ENCODE measurements at regions not wholly inside any gene's neighbourhood (a gene's known extent, or its start where the extent isn't known, plus 50 kb on each side); places are given as distances from the start of the nearest gene placed in this dataset.
"Not testable (repeated sequence)": the region's sequence is repeated elsewhere in the genome, so short reads cannot be mapped to it uniquely, and the experiment has no call there.

- peak; percentile 26 for DNase-seq (ENCODE audit: low read depth)
These were observed 67.0 kb downstream of the CHRNA1 start for GRCh38 chr2:174697255-174697654.

DNA sequence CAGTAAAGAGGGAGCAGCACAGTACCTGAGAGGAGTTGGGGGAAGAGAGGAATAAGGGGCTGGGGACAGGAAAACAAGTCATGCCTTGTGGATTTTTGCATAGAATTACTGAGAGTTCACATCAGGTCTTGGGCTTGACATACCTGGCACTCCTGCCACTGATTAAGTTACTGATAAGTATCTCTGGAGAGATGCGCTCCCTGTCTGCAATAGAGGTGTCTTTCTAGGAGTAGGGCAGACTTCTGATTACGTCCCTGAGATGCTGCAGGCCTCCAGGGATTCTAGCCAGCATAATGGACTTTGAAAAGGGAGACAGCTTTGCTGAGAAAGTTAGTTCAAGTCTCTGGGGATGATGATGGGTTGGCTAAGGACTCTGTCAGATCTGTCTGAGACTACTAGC is 69.4 kb downstream of the CHRNA1 start:
- DNase-seq (ENCODE audit: low read depth) = no peak

DNA sequence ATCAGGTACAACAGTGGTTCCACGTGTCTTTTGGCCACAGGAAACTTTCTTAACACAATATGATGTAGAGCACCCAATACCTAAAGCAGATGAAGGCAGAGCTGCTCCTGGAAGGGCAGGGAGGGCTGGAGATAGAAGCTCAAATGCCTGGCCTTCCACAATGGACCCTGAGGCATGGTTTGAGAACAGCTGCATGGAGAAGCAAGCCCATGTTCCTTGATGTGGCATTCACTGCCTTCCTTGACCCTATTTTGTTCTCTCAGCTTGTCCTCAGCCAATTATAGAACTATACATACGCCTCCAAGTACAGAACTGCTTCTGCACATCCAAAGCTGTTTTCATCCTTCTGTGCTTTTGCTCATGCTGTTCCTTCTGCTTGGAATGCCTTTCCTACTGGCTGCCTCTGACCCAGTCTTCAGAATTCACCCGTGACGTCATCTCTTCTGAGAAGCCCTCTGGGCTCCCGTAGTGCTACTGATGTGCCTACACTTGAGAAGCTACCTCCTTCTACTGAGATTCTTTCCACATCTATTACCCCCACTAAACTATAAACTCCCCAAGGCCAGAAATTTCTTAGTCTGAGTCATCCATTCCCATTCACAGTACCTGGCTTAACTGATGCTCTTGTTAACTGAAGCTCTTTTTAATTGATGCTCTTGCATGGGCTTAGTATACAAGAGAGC is 69.9 kb downstream of the CHRNA1 start:
- DNase-seq (ENCODE audit: low read depth) = no peak

DNA sequence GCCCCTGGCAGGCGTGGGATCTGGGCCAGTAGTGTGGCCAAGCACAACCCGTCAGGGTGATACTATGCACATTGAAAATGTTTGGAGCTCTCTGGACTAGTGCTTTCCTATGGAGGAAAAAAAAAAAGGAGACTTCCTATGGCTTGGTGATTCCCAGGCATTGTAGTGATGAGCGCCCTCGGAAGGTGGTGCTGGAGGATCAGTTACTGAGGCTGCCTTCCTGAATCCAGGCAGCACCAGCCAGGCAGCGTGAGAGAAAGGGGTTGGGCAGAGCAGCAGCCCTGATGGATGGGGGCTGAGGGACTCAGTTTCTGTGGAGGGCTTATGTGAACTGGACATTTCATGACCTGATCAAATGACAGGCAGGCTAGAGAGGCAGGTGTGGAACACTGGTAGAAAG is 70.9 kb downstream of the CHRNA1 start:
- no peak for DNase-seq (ENCODE audit: low read depth)

DNA sequence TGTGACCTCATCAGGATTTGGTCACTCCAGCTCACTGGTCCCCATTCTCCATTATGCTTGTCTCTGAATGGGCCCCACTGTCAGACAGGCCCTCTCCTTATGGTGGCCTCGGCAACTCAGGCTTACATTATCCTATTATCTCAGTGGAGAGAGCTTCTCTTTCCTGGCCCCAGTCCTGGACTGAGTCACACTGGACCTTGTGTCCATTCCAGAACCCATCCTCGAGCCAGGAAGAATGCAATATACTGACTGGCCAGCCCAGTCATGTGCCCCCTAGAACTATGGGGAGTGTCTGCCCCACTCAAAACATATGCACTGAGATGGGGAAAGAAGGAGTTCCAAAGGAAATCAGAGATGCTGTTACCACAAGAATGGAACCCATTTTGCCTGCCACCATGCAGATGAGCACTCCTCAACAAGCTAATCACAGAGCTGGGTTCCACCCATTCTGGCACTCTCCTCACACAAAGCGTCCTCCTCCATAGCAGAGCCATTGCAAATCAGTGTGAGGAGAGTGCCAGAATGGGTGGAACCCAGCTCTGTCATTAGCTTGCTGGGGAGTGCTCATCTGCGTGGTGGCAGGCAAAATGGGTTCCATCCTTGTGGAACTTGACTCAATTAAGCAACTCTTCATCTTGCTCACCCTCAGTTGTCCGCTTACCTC is 71.9 kb downstream of the CHRNA1 start:
- peak; percentile 13 for DNase-seq (ENCODE audit: low read depth)

DNA sequence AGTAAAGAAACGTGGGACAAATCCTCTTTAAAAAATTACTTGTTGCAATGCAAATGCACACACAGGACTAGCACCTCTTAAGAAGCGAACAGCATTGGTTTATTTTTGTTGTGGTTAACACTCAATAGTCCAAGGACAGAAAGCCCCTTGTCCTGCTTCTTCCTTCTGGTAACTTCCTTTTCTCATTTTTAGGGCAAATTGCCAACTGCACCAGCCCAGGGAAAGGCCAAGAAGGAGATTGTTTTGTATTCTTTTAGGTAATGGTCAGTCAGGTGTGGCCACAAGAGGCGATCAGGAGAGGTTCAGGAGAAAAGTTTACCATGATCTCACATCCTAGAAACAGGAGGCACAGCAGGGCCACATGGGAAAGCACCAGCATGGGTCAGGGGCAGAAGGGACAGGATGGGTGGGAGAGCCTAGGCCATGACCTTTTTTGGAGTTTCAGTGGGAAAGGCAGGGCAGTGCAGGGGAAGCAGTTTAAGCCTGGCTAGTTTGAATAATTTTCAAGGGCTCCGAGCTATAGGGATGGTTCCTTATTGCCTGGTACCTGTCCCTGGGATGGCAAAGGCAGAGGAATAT is 73.0 kb downstream of the CHRNA1 start:
- no peak for DNase-seq (ENCODE audit: low read depth)

GRCh38 chr2:174690026-174690425 is 74.2 kb downstream of the CHRNA1 start:
- no peak for DNase-seq (ENCODE audit: low read depth)

- peak; percentile 53 for DNase-seq (ENCODE audit: low read depth)
These were observed 76.2 kb downstream of the CHRNA1 start for GRCh38 chr2:174688079-174688478.

DNA sequence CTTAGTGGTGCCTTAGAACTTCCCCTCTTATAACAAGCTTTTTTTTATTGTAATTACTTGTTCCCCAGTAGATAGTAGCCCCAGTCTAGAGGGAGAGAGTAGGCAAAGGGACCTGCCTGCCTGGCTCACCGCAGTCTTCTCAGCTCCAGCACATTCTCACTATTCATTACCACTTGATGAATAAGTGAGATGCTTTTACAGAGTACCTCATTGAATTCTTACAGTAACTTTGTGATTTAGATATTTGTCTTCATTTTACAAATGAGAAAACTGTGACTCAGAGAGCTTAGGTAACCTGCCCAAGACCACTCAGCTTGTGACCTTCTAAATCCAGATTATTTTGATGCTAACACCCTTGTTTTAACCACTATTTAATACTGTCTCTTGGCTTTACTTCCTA is 77.8 kb downstream of the CHRNA1 start:
- DNase-seq (ENCODE audit: low read depth) = no peak

DNA sequence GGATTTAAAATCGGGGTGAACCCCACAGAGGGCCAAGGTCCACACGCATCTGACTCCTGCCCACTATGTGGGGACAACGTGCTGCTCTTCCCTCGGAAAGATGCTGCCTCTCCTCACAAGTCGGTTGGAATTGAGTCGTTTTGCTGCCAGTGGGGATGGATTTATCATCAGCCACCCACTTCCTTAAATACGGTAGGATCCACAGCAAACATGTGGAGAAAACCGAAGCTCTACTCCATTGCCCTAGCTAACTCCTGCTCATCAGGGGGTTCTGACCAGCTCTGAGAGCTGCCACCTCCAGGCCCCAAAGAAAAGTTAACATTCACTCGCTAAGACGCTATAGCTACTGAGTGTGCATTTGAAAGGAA is 80.9 kb downstream of the CHRNA1 start:
- DNase-seq (ENCODE audit: low read depth) = peak; percentile 55

DNA sequence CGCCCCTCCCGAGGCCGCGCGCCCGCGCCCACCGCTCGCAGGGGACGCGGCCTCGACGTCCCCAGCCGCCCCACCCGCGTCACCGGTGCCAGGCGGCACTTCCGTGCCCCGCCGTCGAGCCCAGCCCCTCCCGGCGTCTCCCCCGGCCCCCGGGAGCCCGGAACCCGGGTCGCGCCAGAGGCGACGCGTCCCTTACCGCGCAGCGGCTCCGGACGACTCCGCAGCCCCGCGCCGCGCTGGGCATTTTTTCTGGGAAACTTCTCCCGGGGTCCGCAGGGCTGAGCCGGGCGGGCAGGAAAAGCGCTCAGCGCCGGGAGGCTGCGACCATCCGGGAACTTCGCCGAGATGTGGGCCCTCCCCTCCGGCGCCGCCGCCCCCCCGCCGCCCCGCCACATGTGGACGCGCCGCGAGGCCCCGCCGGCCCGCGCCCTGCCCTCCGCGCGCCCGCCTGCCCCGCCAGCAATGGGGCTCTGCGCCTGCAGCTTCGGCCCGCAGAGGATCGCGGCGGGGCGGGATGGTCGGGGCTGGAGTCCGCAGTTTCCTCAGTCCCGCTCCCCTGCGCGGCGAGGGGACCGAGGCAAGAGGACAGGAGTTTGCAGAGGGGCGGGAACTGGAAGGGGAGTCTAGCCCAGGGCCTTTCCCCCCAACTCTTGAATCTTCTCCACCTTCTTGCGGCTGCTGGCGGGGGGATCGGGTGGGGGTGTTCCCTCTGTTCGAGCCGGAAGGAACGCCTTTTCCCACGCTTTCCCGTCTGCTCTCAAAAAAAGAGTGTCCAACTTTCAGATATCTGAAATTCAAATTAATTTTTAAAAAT is 81.5 kb downstream of the CHRNA1 start:
- DNase-seq (ENCODE audit: low read depth) = peak; percentile 31

DNA sequence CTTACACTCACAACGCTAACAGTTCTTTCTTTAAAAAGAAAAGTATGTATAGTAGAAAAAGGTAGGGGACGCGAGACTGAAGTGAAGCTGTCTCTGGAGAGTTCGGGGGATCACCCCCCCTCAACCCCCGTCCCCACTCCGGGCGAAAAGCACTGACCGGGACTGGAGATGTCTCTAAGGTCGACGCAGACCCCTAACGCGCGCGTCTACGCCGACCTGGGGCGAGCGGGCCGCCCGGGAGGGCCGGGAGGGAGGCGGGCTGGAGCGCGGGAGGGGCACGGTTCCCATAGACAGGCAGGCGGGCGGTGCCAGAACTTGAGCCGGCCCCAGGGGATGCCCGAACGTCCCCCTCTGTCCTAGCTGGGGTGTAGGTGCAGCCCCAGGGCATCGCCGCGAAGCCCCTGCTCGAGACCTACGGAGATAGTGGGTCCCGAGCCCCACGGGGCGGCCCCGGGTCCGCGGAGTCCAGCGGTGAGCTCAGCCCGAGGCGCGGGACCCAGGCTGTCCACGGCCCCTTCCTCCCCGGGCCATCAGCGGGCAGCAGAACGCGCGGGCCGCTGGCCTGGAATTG is 82.2 kb downstream of the CHRNA1 start:
- no peak for DNase-seq (ENCODE audit: low read depth)

GRCh38 chr2:174681099-174682006 is 82.9 kb downstream of the CHRNA1 start:
- DNase-seq (ENCODE audit: low read depth) = peak; percentile 24

DNA sequence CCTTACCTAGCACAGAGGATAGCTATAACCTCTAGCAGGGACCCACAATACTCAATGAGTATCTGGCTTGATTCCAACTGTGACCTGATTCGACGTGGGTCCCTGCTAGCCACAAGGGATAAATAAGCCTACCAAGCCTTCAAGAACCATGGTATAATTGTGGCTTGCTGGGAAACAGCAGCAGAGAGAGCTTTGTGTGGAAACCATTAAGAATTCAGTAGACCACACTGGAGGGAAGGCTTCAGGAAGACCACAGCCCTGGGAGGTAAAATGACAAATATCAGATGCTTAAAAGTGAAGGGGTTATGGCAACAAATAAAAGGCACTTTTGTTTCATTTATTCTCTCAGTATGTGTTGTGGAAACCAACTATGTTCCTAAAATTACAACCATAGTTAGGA is 82.6 kb upstream of the WIPF1 start:
- no peak for DNase-seq (ENCODE audit: low read depth)

- DNase-seq (ENCODE audit: low read depth) = no peak
These were observed 80.8 kb upstream of the WIPF1 start for GRCh38 chr2:174678395-174678794.

DNA sequence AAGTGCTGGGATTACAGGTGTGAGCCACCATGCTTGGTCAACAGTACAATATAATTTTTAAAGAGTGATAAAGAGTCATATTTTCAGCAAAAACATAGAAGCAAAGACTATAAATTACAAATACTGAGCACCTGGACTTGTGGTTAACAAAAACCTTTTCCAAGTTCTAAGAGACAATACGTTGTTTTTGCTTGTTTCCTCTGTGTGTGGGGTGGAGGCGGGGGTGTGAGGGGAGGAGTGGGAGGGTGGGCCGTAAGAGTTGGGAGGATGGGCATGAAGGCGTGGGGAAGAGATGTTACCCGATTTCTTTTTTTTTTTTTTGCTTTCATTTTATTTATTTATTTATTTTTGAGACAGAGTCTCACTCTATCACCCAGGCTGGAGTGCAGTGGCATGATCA is 78.0 kb upstream of the WIPF1 start:
- no peak for DNase-seq (ENCODE audit: low read depth)

DNA sequence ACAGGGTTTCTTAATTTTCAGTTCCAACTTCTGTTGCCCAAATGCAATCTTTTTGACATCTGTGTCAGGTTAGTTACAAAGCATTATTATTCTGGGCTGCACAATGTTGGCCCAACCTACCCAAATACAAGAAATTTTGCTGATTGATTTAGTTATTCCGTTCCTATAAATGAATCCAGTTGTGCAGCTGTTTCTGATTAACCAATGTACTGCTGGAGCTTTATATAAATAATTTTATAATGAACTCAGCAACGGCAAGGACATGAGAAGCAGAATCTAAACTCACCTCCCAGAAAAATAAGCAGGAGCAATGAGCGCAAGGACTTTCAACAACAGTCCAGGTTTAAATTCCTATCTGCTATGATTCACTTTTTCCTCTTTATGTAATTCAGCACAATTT is 76.3 kb upstream of the WIPF1 start:
- DNase-seq (ENCODE audit: low read depth) = peak; percentile 11

DNA sequence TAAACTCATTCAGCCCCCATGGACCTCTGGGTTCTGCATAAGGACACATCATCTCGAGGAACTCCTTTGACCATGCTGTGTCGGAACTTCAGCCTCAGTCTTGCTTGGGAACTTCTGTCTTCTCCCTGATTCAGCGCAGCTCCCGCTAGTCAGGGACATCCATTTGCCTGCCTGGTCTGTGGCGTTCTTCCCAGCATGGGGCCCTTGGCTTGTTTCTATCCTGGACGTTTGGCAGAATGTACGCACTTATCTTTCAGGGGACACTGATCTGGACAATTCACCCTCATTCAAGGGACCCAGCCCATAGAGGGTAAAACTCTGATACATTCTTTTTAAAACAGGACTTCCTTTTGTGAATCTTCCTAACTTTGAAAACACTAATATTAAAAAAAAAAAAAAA is 75.8 kb upstream of the WIPF1 start:
- no peak for DNase-seq (ENCODE audit: low read depth)

GRCh38 chr2:174671532-174671931 is 73.9 kb upstream of the WIPF1 start:
- DNase-seq (ENCODE audit: low read depth) = not testable (repeated sequence)

- DNase-seq (ENCODE audit: low read depth) = no peak
These were observed 72.8 kb upstream of the WIPF1 start for GRCh38 chr2:174670446-174670845.

GRCh38 chr2:174669336-174669735 is 71.7 kb upstream of the WIPF1 start:
- DNase-seq (ENCODE audit: low read depth) = no peak

Data from amniotic epithelial cell (primary cell).